ENCODE measurements at regions not wholly inside any gene's neighbourhood (a gene's known extent, or its start where the extent isn't known, plus 50 kb on each side); places are given as distances from the start of the nearest gene placed in this dataset.

GRCh38 chr6:159527351-159527750 lies 165.7 kb downstream of the SOD2 start:
- Histone ChIP-seq H3K4me1 (ENCODE audit: control insufficient read depth, extremely low read depth, insufficient read depth, low read length) (no peaks in the 10 kb centered on the region), H3K9me3 (ENCODE audit: control insufficient read depth, low read depth, low read length) (no peaks in the 10 kb centered on the region), H3K9me1 (ENCODE audit: control insufficient read depth, extremely low read depth, insufficient read depth, low read length) (no peaks in the 10 kb centered on the region), H2AFZ (ENCODE audit: control insufficient read depth, low read length) (no peak overlapping the region), H4K20me1 (ENCODE audit: control insufficient read depth, extremely low read depth, insufficient read depth, low read length) (no peaks in the 10 kb centered on the region), H3K4me2 (ENCODE audit: control insufficient read depth, extremely low read depth, insufficient read depth, low read depth, low read length) (no peak overlapping the region), H3K36me3 (ENCODE audit: control insufficient read depth in 2 of 2, extremely low read depth in 1 of 2, insufficient read depth in 2 of 2, low read length in 2 of 2) (no peaks in the 10 kb centered on the region), H3K79me2 (ENCODE audit: control insufficient read depth, insufficient read depth, low read length) (no peaks in the 10 kb centered on the region), H3K27ac (ENCODE audit: control insufficient read depth, insufficient read depth, low read length) (no peak overlapping the region), H3K4me3 (ENCODE audit: control insufficient read depth in 2 of 3, extremely low read depth in 1 of 3, insufficient read depth in 2 of 3, low read depth in 1 of 3, low read length in 3 of 3) (no peak overlapping the region), H3K9ac (ENCODE audit: control insufficient read depth, extremely low read depth, insufficient read depth, low read length) (no peak overlapping the region), H3K27me3 (ENCODE audit: control insufficient read depth, extremely low read depth, insufficient read depth, low read length) (no peaks in the 10 kb centered on the region)
- DNase-seq (ENCODE audit: low read depth, low spot score) (no peak), FAIRE-seq (no peak)
- dilution Hi-C loops (cut with MboI; ENCODE audit: extremely low pct_ligation_motif_present, low sequenced_read_pairs), result no loop called here
- TF ChIP-seq EZH2 (IDR thresholded peaks at IDR 0.05; ENCODE audit: low read length) (no peak), CTCF (optimal IDR thresholded peaks at IDR 0.05 in 1 of 3, IDR thresholded peaks at IDR 0.05 in 1 of 3, conservative IDR thresholded peaks at IDR 0.05 in 1 of 3; ENCODE audit: extremely low read depth in 1 of 3, insufficient read depth in 2 of 3, low read length in 3 of 3) (no peak)

GRCh38 chr6:159525445-159526025 lies 167.5 kb downstream of the SOD2 start:
- no peaks in the 10 kb centered on the region for H3K4me1 ChIP-seq (ENCODE audit: control insufficient read depth, extremely low read depth, insufficient read depth, low read length)
- FAIRE-seq (no peak), DNase-seq (ENCODE audit: low read depth, low spot score) (no peak)
- no peaks in the 10 kb centered on the region for H3K79me2 ChIP-seq (ENCODE audit: control insufficient read depth, insufficient read depth, low read length)
- no peaks in the 10 kb centered on the region for H3K9me1 ChIP-seq (ENCODE audit: control insufficient read depth, extremely low read depth, insufficient read depth, low read length)
- no peak overlapping the region for H3K27ac ChIP-seq (ENCODE audit: control insufficient read depth, insufficient read depth, low read length)
- H3K4me2 ChIP-seq (ENCODE audit: control insufficient read depth, extremely low read depth, insufficient read depth, low read depth, low read length), result no peak overlapping the region
- H3K27me3 ChIP-seq (ENCODE audit: control insufficient read depth, extremely low read depth, insufficient read depth, low read length), result no peaks in the 10 kb centered on the region
- no peak overlapping the region for H3K9ac ChIP-seq (ENCODE audit: control insufficient read depth, extremely low read depth, insufficient read depth, low read length)
- TF ChIP-seq CTCF (optimal IDR thresholded peaks at IDR 0.05 in 1 of 3, IDR thresholded peaks at IDR 0.05 in 1 of 3, conservative IDR thresholded peaks at IDR 0.05 in 1 of 3; ENCODE audit: extremely low read depth in 1 of 3, insufficient read depth in 2 of 3, low read length in 3 of 3) (no peak), EZH2 (IDR thresholded peaks at IDR 0.05; ENCODE audit: low read length) (no peak)
- H3K36me3 ChIP-seq (ENCODE audit: control insufficient read depth in 2 of 2, extremely low read depth in 1 of 2, insufficient read depth in 2 of 2, low read length in 2 of 2), result no peaks in the 10 kb centered on the region
- H4K20me1 ChIP-seq (ENCODE audit: control insufficient read depth, extremely low read depth, insufficient read depth, low read length), result no peaks in the 10 kb centered on the region
- dilution Hi-C loops (cut with MboI; ENCODE audit: extremely low pct_ligation_motif_present, low sequenced_read_pairs), result no loop called here
- H3K4me3 ChIP-seq (ENCODE audit: control insufficient read depth in 2 of 3, extremely low read depth in 1 of 3, insufficient read depth in 2 of 3, low read depth in 1 of 3, low read length in 3 of 3), result no peak overlapping the region
- no peaks in the 10 kb centered on the region for H3K9me3 ChIP-seq (ENCODE audit: control insufficient read depth, low read depth, low read length)
- no peak overlapping the region for H2AFZ ChIP-seq (ENCODE audit: control insufficient read depth, low read length)

Data from keratinocyte (primary cell).